Caco-2 (cell line): ENCODE measurements at regions not wholly inside any gene's neighbourhood (a gene's known extent, or its start where the extent isn't known, plus 50 kb on each side); places are given as distances from the start of the nearest gene placed in this dataset.
"Not testable (repeated sequence)": the region's sequence is repeated elsewhere in the genome, so short reads cannot be mapped to it uniquely, and the experiment has no call there.

ENCODE experiments used
- BruUV-seq: library from RNA; stranded (reverse); fragments of 400-500 nt; replicated peaks from 2 replicates; lab custom pipeline; 2021; lab: Mats Ljungman, UMichigan
- CTCF ChIA-PET: fragments of 300-600 bp; sonication (Branson Sonifier 250); formaldehyde crosslinking; loops from one replicate; lab custom pipeline; 2022; ENCODE audit warnings: antibody characterized with exemption; lab: Charles Lee
- POLR2A ChIA-PET: fragments of 300-600 bp; sonication (Branson Sonifier 250); formaldehyde crosslinking; loops from one replicate; lab custom pipeline; 2022; ENCODE audit warnings: antibody characterized with exemption; lab: Charles Lee
- DNase-seq, 2 experiments: peaks; one replicate each; pipeline versions ENCODE4 v3.0.0 to v3.0.0-alpha.2; 2020 to 2022
- H3K27me3 ChIP-seq: replicated peaks from 2 replicates; pipeline ENCODE4 v1.6.0; 2011; ENCODE audit warnings: low read length; ENCODE audit not compliant: control insufficient read depth, insufficient read depth
- H3K36me3 ChIP-seq: 2 replicates; pipeline ENCODE4 v1.5.1; 2011; ENCODE audit warnings: low read length; ENCODE audit not compliant: control insufficient read depth, insufficient read depth
- H3K4me1 ChIP-seq: fragments of 250-450 bp; sonication (Bioruptor Pico); 2 replicates; pipeline ENCODE4 v1.5.1; 2020; ENCODE audit warnings: mild to moderate bottlenecking
- H3K4me3 ChIP-seq: 2 replicates; pipeline ENCODE4 v1.5.1; 2011; ENCODE audit warnings: low read depth, mild to moderate bottlenecking, control low read depth, low read length
- H3K9me3 ChIP-seq: fragments of 250-450 bp; sonication (Bioruptor Pico); 2 replicates; pipeline ENCODE4 v1.5.1; 2020; ENCODE audit warnings: mild to moderate bottlenecking, moderate library complexity
- H3K27ac Mint-ChIP-seq: one replicate; pipeline ENCODE4 v1.8.0; 2022; ENCODE audit warnings: mixed read lengths; ENCODE audit not compliant: unreplicated experiment
- H3K27me3 Mint-ChIP-seq: one replicate; pipeline ENCODE4 v1.8.0; 2022; ENCODE audit warnings: mixed read lengths; ENCODE audit not compliant: insufficient read depth, unreplicated experiment
- H3K36me3 Mint-ChIP-seq: one replicate; pipeline ENCODE4 v1.8.0; 2022; ENCODE audit warnings: mild to moderate bottlenecking, mixed read lengths; ENCODE audit not compliant: insufficient read depth, unreplicated experiment
- H3K4me1 Mint-ChIP-seq: one replicate; pipeline ENCODE4 v1.8.0; 2022; ENCODE audit warnings: low read depth, mixed read lengths; ENCODE audit not compliant: unreplicated experiment
- H3K4me3 Mint-ChIP-seq: one replicate; pipeline ENCODE4 v1.8.0; 2022; ENCODE audit warnings: mild to moderate bottlenecking, moderate library complexity, mixed read lengths; ENCODE audit not compliant: unreplicated experiment
- H3K9me3 Mint-ChIP-seq: one replicate; pipeline ENCODE4 v1.8.0; 2022; ENCODE audit warnings: mixed read lengths; ENCODE audit not compliant: unreplicated experiment
- intact Hi-C: fragments of 100-400 bp; cut with micrococcal nuclease; formaldehyde crosslinking; loops from one replicate; pipeline ENCODE4 v1.10.0; 2022; ENCODE audit not compliant: unreplicated experiment
- TF ChIP-seq, protein P1 (sequence below), 2 experiments: fragments of 200-600 bp in 1 of 2; IDR thresholded peaks; 1 replicate in 1 of 2; 2 replicates in 1 of 2; pipeline versions ENCODE4 v1.5.1 to v1.8.0; 2011 to 2022; ENCODE audit warnings: antibody characterized with exemption in 1 of 2, control low read depth in 1 of 2, inconsistent platforms in 1 of 2, low read depth in 1 of 2, low read length in 1 of 2, mild to moderate bottlenecking in 1 of 2, moderate library complexity in 1 of 2; ENCODE audit not compliant: insufficient read depth in 1 of 2, severe bottlenecking in 1 of 2, unreplicated experiment in 1 of 2

DNA sequence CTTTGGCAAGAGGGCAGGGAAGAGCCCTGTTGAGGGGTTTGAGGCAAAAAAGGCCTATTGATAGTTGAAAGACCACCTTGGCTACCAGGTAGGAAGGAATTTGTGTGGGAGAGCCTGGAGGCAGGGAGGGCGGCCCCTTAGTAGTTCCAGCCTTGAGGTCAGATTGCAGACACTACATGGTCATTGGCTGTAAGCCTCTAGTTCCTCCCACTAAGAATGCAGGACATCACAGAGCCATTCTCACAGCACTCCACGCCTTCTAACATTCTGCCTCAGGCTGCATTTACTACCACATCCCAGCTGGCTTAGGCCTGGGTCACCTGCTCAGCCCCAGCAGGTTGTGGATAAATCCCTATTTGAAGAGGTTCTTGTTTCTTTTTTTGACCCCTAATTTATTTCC lies 91.0 kb upstream of the SNX9 start:
- Mint-ChIP-seq H3K4me1 (peaks cover 2% of the 10 kb centered on the region), H3K4me3 (no peak overlapping the region), H3K27ac (no peak overlapping the region), H3K36me3 (no peaks in the 10 kb centered on the region), H3K27me3 (no peaks in the 10 kb centered on the region), H3K9me3 (peaks cover under 1% of the 10 kb centered on the region)
- Histone ChIP-seq H3K27me3 (no peaks in the 10 kb centered on the region), H3K4me3 (no peak overlapping the region), H3K36me3 (no peaks in the 10 kb centered on the region), H3K4me1 (peaks cover 15% of the 10 kb centered on the region), H3K9me3 (no peaks in the 10 kb centered on the region)
- DNase-seq: peak in 1 of 2 experiments; percentile 45
- TF ChIP-seq, protein P1, sequence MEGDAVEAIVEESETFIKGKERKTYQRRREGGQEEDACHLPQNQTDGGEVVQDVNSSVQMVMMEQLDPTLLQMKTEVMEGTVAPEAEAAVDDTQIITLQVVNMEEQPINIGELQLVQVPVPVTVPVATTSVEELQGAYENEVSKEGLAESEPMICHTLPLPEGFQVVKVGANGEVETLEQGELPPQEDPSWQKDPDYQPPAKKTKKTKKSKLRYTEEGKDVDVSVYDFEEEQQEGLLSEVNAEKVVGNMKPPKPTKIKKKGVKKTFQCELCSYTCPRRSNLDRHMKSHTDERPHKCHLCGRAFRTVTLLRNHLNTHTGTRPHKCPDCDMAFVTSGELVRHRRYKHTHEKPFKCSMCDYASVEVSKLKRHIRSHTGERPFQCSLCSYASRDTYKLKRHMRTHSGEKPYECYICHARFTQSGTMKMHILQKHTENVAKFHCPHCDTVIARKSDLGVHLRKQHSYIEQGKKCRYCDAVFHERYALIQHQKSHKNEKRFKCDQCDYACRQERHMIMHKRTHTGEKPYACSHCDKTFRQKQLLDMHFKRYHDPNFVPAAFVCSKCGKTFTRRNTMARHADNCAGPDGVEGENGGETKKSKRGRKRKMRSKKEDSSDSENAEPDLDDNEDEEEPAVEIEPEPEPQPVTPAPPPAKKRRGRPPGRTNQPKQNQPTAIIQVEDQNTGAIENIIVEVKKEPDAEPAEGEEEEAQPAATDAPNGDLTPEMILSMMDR (IDR thresholded peaks at IDR 0.05; ENCODE audit: insufficient read depth in 1 of 2, low read depth in 1 of 2, low read length in 1 of 2, severe bottlenecking in 1 of 2, unreplicated experiment in 1 of 2): no peak
- ChIA-PET POLR2A (no interaction called here), CTCF (no interaction called here)
- intact Hi-C loops: no loop called here
- BruUV-seq: no TSS peak

GRCh38 chr6:157732416-157733161 lies 90.5 kb upstream of the SNX9 start:
- BruUV-seq: no TSS peak
- DNase-seq: no peak
- POLR2A ChIA-PET: no interaction called here
- TF ChIP-seq, protein P1 (IDR thresholded peaks at IDR 0.05; ENCODE audit: insufficient read depth in 1 of 2, low read depth in 1 of 2, low read length in 1 of 2, severe bottlenecking in 1 of 2, unreplicated experiment in 1 of 2): no peak
- CTCF ChIA-PET: no interaction called here
- Mint-ChIP-seq H3K36me3 (no peaks in the 10 kb centered on the region), H3K9me3 (peaks cover 7% of the 10 kb centered on the region), H3K27me3 (no peaks in the 10 kb centered on the region), H3K4me1 (no peaks in the 10 kb centered on the region), H3K4me3 (no peak overlapping the region), H3K27ac (peak overlapping the region; percentile 52)
- Histone ChIP-seq H3K9me3 (no peaks in the 10 kb centered on the region), H3K4me1 (peaks cover 9% of the 10 kb centered on the region), H3K27me3 (no peaks in the 10 kb centered on the region), H3K36me3 (no peaks in the 10 kb centered on the region), H3K4me3 (no peak overlapping the region)
- intact Hi-C loops: no loop called here

DNA sequence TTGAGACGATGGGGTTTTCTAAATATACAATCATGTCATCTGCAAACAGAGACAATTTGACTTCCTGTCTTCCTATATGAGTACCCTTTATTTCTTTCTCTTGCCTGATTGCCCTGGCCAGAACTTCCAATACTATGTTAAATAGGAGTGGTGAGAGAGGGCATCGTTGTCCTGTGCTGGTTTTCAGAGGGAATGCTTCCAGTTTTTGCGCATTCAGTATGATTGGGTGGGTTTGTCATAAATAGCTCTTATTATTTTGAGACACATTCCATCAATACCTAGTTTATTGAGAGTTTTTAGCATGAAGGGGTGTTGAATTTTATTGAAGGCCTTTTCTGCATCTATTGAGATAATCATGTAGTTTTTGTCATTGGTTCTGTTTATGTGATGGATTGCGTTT lies 86.5 kb upstream of the SNX9 start:
- H3K36me3 ChIP-seq, H3K4me3 Mint-ChIP-seq, H3K9me3 ChIP-seq, DNase-seq, intact Hi-C loops, H3K27me3 ChIP-seq, H3K4me3 ChIP-seq, POLR2A ChIA-PET, BruUV-seq, H3K36me3 Mint-ChIP-seq, H3K27ac Mint-ChIP-seq, CTCF ChIA-PET, H3K4me1 ChIP-seq, H3K4me1 Mint-ChIP-seq, H3K27me3 Mint-ChIP-seq: not testable (repeated sequence)
- H3K9me3 Mint-ChIP-seq: peaks cover 15% of the 10 kb centered on the region
